ENCODE measurements at regions not wholly inside any gene's neighbourhood (a gene's known extent, or its start where the extent isn't known, plus 50 kb on each side); places are given as distances from the start of the nearest gene placed in this dataset.

GRCh38 chr18:40061086-40061485 lies 1893.9 kb upstream of the PIK3C3 start:
- no peak for TF ChIP-seq CTCF (IDR thresholded peaks at IDR 0.05; ENCODE audit: insufficient read depth in 1 of 2, low read depth in 1 of 2, low read length in 1 of 2, severe bottlenecking in 1 of 2, unreplicated experiment in 1 of 2)
- no peaks in the 10 kb centered on the region for H3K4me1 ChIP-seq
- H3K9me3 ChIP-seq = no peaks in the 10 kb centered on the region
- no peak overlapping the region for H3K4me3 ChIP-seq (ENCODE audit: low read depth, low read length)
- H3K4me3 Mint-ChIP-seq (ENCODE audit: unreplicated experiment) = no peak overlapping the region
- H3K27me3 Mint-ChIP-seq (ENCODE audit: insufficient read depth, unreplicated experiment) = no peaks in the 10 kb centered on the region
- H3K36me3 Mint-ChIP-seq (ENCODE audit: insufficient read depth, unreplicated experiment) = no peaks in the 10 kb centered on the region
- no peaks in the 10 kb centered on the region for H3K36me3 ChIP-seq (ENCODE audit: control insufficient read depth, insufficient read depth, low read length)
- H3K9me3 Mint-ChIP-seq (ENCODE audit: unreplicated experiment) = no peaks in the 10 kb centered on the region
- intact Hi-C loops (cut with micrococcal nuclease; ENCODE audit: unreplicated experiment) = no loop called here
- no peaks in the 10 kb centered on the region for H3K27me3 ChIP-seq (replicated peaks; ENCODE audit: control insufficient read depth, insufficient read depth, low read length)
- no peaks in the 10 kb centered on the region for H3K4me1 Mint-ChIP-seq (ENCODE audit: low read depth, unreplicated experiment)
- no peak for DNase-seq
- no TSS peak for BruUV-seq (replicated peaks)
- no peak overlapping the region for H3K27ac Mint-ChIP-seq (ENCODE audit: unreplicated experiment)
- ChIA-PET POLR2A (no interaction called here), CTCF (no interaction called here)

GRCh38 chr18:40060562-40060961 lies 1894.5 kb upstream of the PIK3C3 start:
- Histone ChIP-seq H3K36me3 (ENCODE audit: control insufficient read depth, insufficient read depth, low read length) (no peaks in the 10 kb centered on the region), H3K4me1 (no peaks in the 10 kb centered on the region), H3K27me3 (replicated peaks; ENCODE audit: control insufficient read depth, insufficient read depth, low read length) (no peaks in the 10 kb centered on the region), H3K9me3 (no peaks in the 10 kb centered on the region), H3K4me3 (ENCODE audit: low read depth, low read length) (no peak overlapping the region)
- Mint-ChIP-seq H3K36me3 (ENCODE audit: insufficient read depth, unreplicated experiment) (no peaks in the 10 kb centered on the region), H3K27ac (ENCODE audit: unreplicated experiment) (no peak overlapping the region), H3K4me1 (ENCODE audit: low read depth, unreplicated experiment) (no peaks in the 10 kb centered on the region), H3K4me3 (ENCODE audit: unreplicated experiment) (no peak overlapping the region), H3K9me3 (ENCODE audit: unreplicated experiment) (no peaks in the 10 kb centered on the region), H3K27me3 (ENCODE audit: insufficient read depth, unreplicated experiment) (no peaks in the 10 kb centered on the region)
- POLR2A ChIA-PET = no interaction called here
- CTCF ChIA-PET = no interaction called here
- no TSS peak for BruUV-seq (replicated peaks)
- intact Hi-C loops (cut with micrococcal nuclease; ENCODE audit: unreplicated experiment) = no loop called here
- DNase-seq = no peak
- TF ChIP-seq CTCF (IDR thresholded peaks at IDR 0.05; ENCODE audit: insufficient read depth in 1 of 2, low read depth in 1 of 2, low read length in 1 of 2, severe bottlenecking in 1 of 2, unreplicated experiment in 1 of 2) = no peak

GRCh38 chr18:40058811-40059570 lies 1896.0 kb upstream of the PIK3C3 start:
- no peaks in the 10 kb centered on the region for H3K27me3 ChIP-seq (replicated peaks; ENCODE audit: control insufficient read depth, insufficient read depth, low read length)
- H3K27ac Mint-ChIP-seq (ENCODE audit: unreplicated experiment) = no peak overlapping the region
- TF ChIP-seq CTCF (IDR thresholded peaks at IDR 0.05; ENCODE audit: insufficient read depth in 1 of 2, low read depth in 1 of 2, low read length in 1 of 2, severe bottlenecking in 1 of 2, unreplicated experiment in 1 of 2) = no peak
- no peak for DNase-seq
- no peaks in the 10 kb centered on the region for H3K4me1 ChIP-seq
- H3K9me3 ChIP-seq = no peaks in the 10 kb centered on the region
- H3K4me3 Mint-ChIP-seq (ENCODE audit: unreplicated experiment) = no peak overlapping the region
- intact Hi-C loops (cut with micrococcal nuclease; ENCODE audit: unreplicated experiment) = no loop called here
- no peaks in the 10 kb centered on the region for H3K9me3 Mint-ChIP-seq (ENCODE audit: unreplicated experiment)
- no peaks in the 10 kb centered on the region for H3K27me3 Mint-ChIP-seq (ENCODE audit: insufficient read depth, unreplicated experiment)
- H3K4me1 Mint-ChIP-seq (ENCODE audit: low read depth, unreplicated experiment) = no peaks in the 10 kb centered on the region
- no TSS peak for BruUV-seq (replicated peaks)
- H3K36me3 ChIP-seq (ENCODE audit: control insufficient read depth, insufficient read depth, low read length) = no peaks in the 10 kb centered on the region
- ChIA-PET POLR2A (no interaction called here), CTCF (no interaction called here)
- H3K36me3 Mint-ChIP-seq (ENCODE audit: insufficient read depth, unreplicated experiment) = no peaks in the 10 kb centered on the region
- H3K4me3 ChIP-seq (ENCODE audit: low read depth, low read length) = no peak overlapping the region

All from Caco-2 (cell line).